GM12874 (cell line): ENCODE measurements at regions not wholly inside any gene's neighbourhood (a gene's known extent, or its start where the extent isn't known, plus 50 kb on each side); places are given as distances from the start of the nearest gene placed in this dataset.

ENCODE experiments used
- CTCF ChIP-seq: IDR thresholded peaks from 2 replicates; pipeline ENCODE4 v1.5.1; 2011; ENCODE audit warnings: low read depth, mild to moderate bottlenecking, control low read depth, low read length, moderate library complexity; ENCODE audit not compliant: insufficient read depth

- TF ChIP-seq CTCF: no peak
Measured at GRCh38 chr6:167552258-167552630, 227.4 kb downstream of the TTLL2 start.

- TF ChIP-seq CTCF: no peak
Measured at GRCh38 chr6:167552961-167553735, 228.3 kb downstream of the TTLL2 start.

GRCh38 chr6:167553736-167554119 lies 228.8 kb downstream of the TTLL2 start:
- TF ChIP-seq CTCF: no peak

- TF ChIP-seq CTCF: no peak
Measured at GRCh38 chr6:167554854-167555253, 230.0 kb downstream of the TTLL2 start.

GRCh38 chr6:167555836-167556235 lies 230.9 kb downstream of the TTLL2 start:
- no peak for TF ChIP-seq CTCF

- no peak for TF ChIP-seq CTCF
Measured at GRCh38 chr6:167557675-167558074, 232.8 kb downstream of the TTLL2 start.

- TF ChIP-seq CTCF: no peak
Measured at GRCh38 chr6:167558246-167559177, 233.6 kb downstream of the TTLL2 start.
